Activated T-helper 17 cell treated with anti-CD3 and anti-CD28 coated beads, Interleukin-2, amount 50 U/mL, for 72 hours (primary cell): ENCODE measurements at regions not wholly inside any gene's neighbourhood (a gene's known extent, or its start where the extent isn't known, plus 50 kb on each side); places are given as distances from the start of the nearest gene placed in this dataset.
"Not testable (repeated sequence)": the region's sequence is repeated elsewhere in the genome, so short reads cannot be mapped to it uniquely, and the experiment has no call there.

Experiments
- ATAC-seq: fragments of 150-1000 bp; cut with Tn5 transposase; replicated peaks from 2 replicates; pipeline ENCODE4 v1.10.0; 2021; ENCODE audit warnings: mild to moderate bottlenecking, moderate library complexity
- H3K27ac Mint-ChIP-seq: one replicate; pipeline ENCODE4 v1.8.0; 2022; ENCODE audit warnings: mixed read lengths
- H3K27me3 Mint-ChIP-seq: one replicate; pipeline ENCODE4 v1.8.0; 2022; ENCODE audit warnings: mixed read lengths
- H3K36me3 Mint-ChIP-seq: one replicate; pipeline ENCODE4 v1.8.0; 2022; ENCODE audit warnings: low read depth, mild to moderate bottlenecking, mixed read lengths
- H3K4me1 Mint-ChIP-seq: one replicate; pipeline ENCODE4 v1.8.0; 2022; ENCODE audit warnings: mixed read lengths
- H3K4me3 Mint-ChIP-seq: one replicate; pipeline ENCODE4 v1.8.0; 2022; ENCODE audit warnings: mild to moderate bottlenecking, mixed read lengths
- H3K9me3 Mint-ChIP-seq: one replicate; pipeline ENCODE4 v1.8.0; 2022; ENCODE audit warnings: mixed read lengths

- not testable (repeated sequence) for ATAC-seq, H3K27ac Mint-ChIP-seq, H3K4me3 Mint-ChIP-seq, H3K27me3 Mint-ChIP-seq, H3K36me3 Mint-ChIP-seq, H3K9me3 Mint-ChIP-seq
- H3K4me1 Mint-ChIP-seq = peaks cover 29% of the 10 kb centered on the region
Measured at GRCh38 chr9:105124598-105124997, 119.9 kb upstream of the SLC44A1 start.

GRCh38 chr9:105126226-105126625 is 118.2 kb upstream of the SLC44A1 start:
- Mint-ChIP-seq H3K27ac (peak overlapping the region; percentile 28), H3K9me3 (no peaks in the 10 kb centered on the region), H3K4me3 (peak overlapping the region; percentile 13), H3K4me1 (peaks cover 35% of the 10 kb centered on the region), H3K36me3 (no peaks in the 10 kb centered on the region), H3K27me3 (no peaks in the 10 kb centered on the region)
- ATAC-seq = no peak

- H3K9me3 Mint-ChIP-seq = no peaks in the 10 kb centered on the region
- H3K36me3 Mint-ChIP-seq = no peaks in the 10 kb centered on the region
- H3K27ac Mint-ChIP-seq = no peak overlapping the region
- no peaks in the 10 kb centered on the region for H3K27me3 Mint-ChIP-seq
- ATAC-seq = peak; percentile 99
- peaks cover 32% of the 10 kb centered on the region for H3K4me1 Mint-ChIP-seq
- peak overlapping the region; percentile 46 for H3K4me3 Mint-ChIP-seq
Measured at GRCh38 chr9:105127863-105128220, 116.6 kb upstream of the SLC44A1 start.

- Mint-ChIP-seq H3K9me3 (no peaks in the 10 kb centered on the region), H3K4me1 (peaks cover 32% of the 10 kb centered on the region), H3K36me3 (no peaks in the 10 kb centered on the region), H3K4me3 (no peak overlapping the region), H3K27ac (no peak overlapping the region), H3K27me3 (no peaks in the 10 kb centered on the region)
- no peak for ATAC-seq
Measured at GRCh38 chr9:105128908-105129600, 115.4 kb upstream of the SLC44A1 start.

GRCh38 chr9:105129731-105130130 is 114.7 kb upstream of the SLC44A1 start:
- Mint-ChIP-seq H3K27ac (no peak overlapping the region), H3K9me3 (no peaks in the 10 kb centered on the region), H3K4me3 (no peak overlapping the region), H3K27me3 (no peaks in the 10 kb centered on the region), H3K4me1 (peaks cover 34% of the 10 kb centered on the region), H3K36me3 (no peaks in the 10 kb centered on the region)
- ATAC-seq = no peak

GRCh38 chr9:105131981-105132380 is 112.5 kb upstream of the SLC44A1 start:
- Mint-ChIP-seq H3K27me3 (no peaks in the 10 kb centered on the region), H3K27ac (no peak overlapping the region), H3K4me1 (peaks cover 31% of the 10 kb centered on the region), H3K4me3 (no peak overlapping the region), H3K9me3 (no peaks in the 10 kb centered on the region), H3K36me3 (no peaks in the 10 kb centered on the region)
- ATAC-seq = no peak

- ATAC-seq = no peak
- peaks cover 27% of the 10 kb centered on the region for H3K4me1 Mint-ChIP-seq
- no peak overlapping the region for H3K27ac Mint-ChIP-seq
- H3K27me3 Mint-ChIP-seq = no peaks in the 10 kb centered on the region
- no peak overlapping the region for H3K4me3 Mint-ChIP-seq
- no peaks in the 10 kb centered on the region for H3K9me3 Mint-ChIP-seq
- no peaks in the 10 kb centered on the region for H3K36me3 Mint-ChIP-seq
Measured at GRCh38 chr9:105132606-105133005, 111.8 kb upstream of the SLC44A1 start.

GRCh38 chr9:105138306-105138801 is 106.1 kb upstream of the SLC44A1 start:
- Mint-ChIP-seq H3K36me3 (no peaks in the 10 kb centered on the region), H3K9me3 (no peaks in the 10 kb centered on the region), H3K4me1 (peaks cover 5% of the 10 kb centered on the region), H3K4me3 (no peak overlapping the region), H3K27ac (no peak overlapping the region), H3K27me3 (no peaks in the 10 kb centered on the region)
- no peak for ATAC-seq

GRCh38 chr9:105141146-105141975 is 103.1 kb upstream of the SLC44A1 start:
- no peaks in the 10 kb centered on the region for H3K4me1 Mint-ChIP-seq
- ATAC-seq = no peak
- H3K36me3 Mint-ChIP-seq = no peaks in the 10 kb centered on the region
- H3K27me3 Mint-ChIP-seq = peaks cover 3% of the 10 kb centered on the region
- no peak overlapping the region for H3K27ac Mint-ChIP-seq
- H3K4me3 Mint-ChIP-seq = no peak overlapping the region
- H3K9me3 Mint-ChIP-seq = no peaks in the 10 kb centered on the region

GRCh38 chr9:105141976-105142250 is 102.5 kb upstream of the SLC44A1 start:
- Mint-ChIP-seq H3K36me3 (no peaks in the 10 kb centered on the region), H3K27me3 (peaks cover 3% of the 10 kb centered on the region), H3K27ac (no peak overlapping the region), H3K9me3 (no peaks in the 10 kb centered on the region), H3K4me1 (no peaks in the 10 kb centered on the region), H3K4me3 (no peak overlapping the region)
- ATAC-seq = no peak

- Mint-ChIP-seq H3K36me3 (no peaks in the 10 kb centered on the region), H3K9me3 (no peaks in the 10 kb centered on the region), H3K27ac (no peak overlapping the region), H3K4me3 (no peak overlapping the region), H3K4me1 (no peaks in the 10 kb centered on the region), H3K27me3 (peaks cover 3% of the 10 kb centered on the region)
- ATAC-seq = peak; percentile 56
Measured at GRCh38 chr9:105142406-105143135, 101.9 kb upstream of the SLC44A1 start.

- H3K27me3 Mint-ChIP-seq = peaks cover 3% of the 10 kb centered on the region
- H3K36me3 Mint-ChIP-seq = no peaks in the 10 kb centered on the region
- no peak overlapping the region for H3K27ac Mint-ChIP-seq
- H3K4me3 Mint-ChIP-seq = no peak overlapping the region
- no peaks in the 10 kb centered on the region for H3K4me1 Mint-ChIP-seq
- ATAC-seq = no peak
- H3K9me3 Mint-ChIP-seq = no peaks in the 10 kb centered on the region
Measured at GRCh38 chr9:105143136-105143430, 101.4 kb upstream of the SLC44A1 start.

- Mint-ChIP-seq H3K27ac (no peak overlapping the region), H3K9me3 (no peaks in the 10 kb centered on the region), H3K4me1 (no peaks in the 10 kb centered on the region), H3K4me3 (no peak overlapping the region), H3K36me3 (no peaks in the 10 kb centered on the region), H3K27me3 (peaks cover 3% of the 10 kb centered on the region)
- ATAC-seq = no peak
Measured at GRCh38 chr9:105144076-105144475, 100.4 kb upstream of the SLC44A1 start.

GRCh38 chr9:105144841-105145240 is 99.6 kb upstream of the SLC44A1 start:
- Mint-ChIP-seq H3K27ac (no peak overlapping the region), H3K4me3 (no peak overlapping the region), H3K9me3 (no peaks in the 10 kb centered on the region), H3K4me1 (no peaks in the 10 kb centered on the region), H3K27me3 (peaks cover 3% of the 10 kb centered on the region), H3K36me3 (no peaks in the 10 kb centered on the region)
- no peak for ATAC-seq

- Mint-ChIP-seq H3K4me1 (no peaks in the 10 kb centered on the region), H3K27me3 (peaks cover 3% of the 10 kb centered on the region), H3K4me3 (no peak overlapping the region), H3K9me3 (no peaks in the 10 kb centered on the region), H3K27ac (no peak overlapping the region), H3K36me3 (no peaks in the 10 kb centered on the region)
- ATAC-seq = no peak
Measured at GRCh38 chr9:105146677-105147076, 97.8 kb upstream of the SLC44A1 start.
